GM12878 (cell line): ENCODE measurements at regions not wholly inside any gene's neighbourhood (a gene's known extent, or its start where the extent isn't known, plus 50 kb on each side); places are given as distances from the start of the nearest gene placed in this dataset.

Source experiments
- CTCF ChIP-seq, 3 experiments: IDR thresholded peaks in 2 of 3; conservative IDR thresholded peaks in 1 of 3; 2 replicates each; pipeline ENCODE4 v1.5.1; 2011; ENCODE audit warnings: low read depth in 3 of 3, low read length in 3 of 3, mild to moderate bottlenecking in 3 of 3, control low read depth in 2 of 3, moderate library complexity in 2 of 3, inconsistent platforms in 1 of 3, mixed read lengths in 1 of 3; ENCODE audit not compliant: control insufficient read depth in 2 of 3, insufficient read depth in 1 of 3; ENCODE audit errors: extremely low read depth in 1 of 3
- EZH2 ChIP-seq: IDR thresholded peaks from 2 replicates; pipeline ENCODE4 v1.6.1; 2012; ENCODE audit warnings: low read depth, mild to moderate bottlenecking, control low read depth, inconsistent platforms, low read length, borderline replicate concordance; ENCODE audit not compliant: control insufficient read depth
- RAD21 ChIP-seq: IDR thresholded peaks from 2 replicates; pipeline ENCODE4 v1.6.1; 2011; ENCODE audit warnings: mild to moderate bottlenecking, low read depth, low read length, moderate library complexity; ENCODE audit not compliant: insufficient read depth
- SUZ12 ChIP-seq: fragments of 200-600 bp; sonication (generic); IDR thresholded peaks from one replicate; pipeline ENCODE4 v1.6.1; 2018; ENCODE audit warnings: antibody characterized with exemption, mild to moderate bottlenecking; ENCODE audit not compliant: unreplicated experiment

GRCh38 chr13:105952973-105953290, 582.5 kb downstream of the EFNB2 start:
- TF ChIP-seq SUZ12 = no peak
- TF ChIP-seq EZH2 = no peak
- TF ChIP-seq CTCF (IDR thresholded peaks at IDR 0.05 in 2 of 3, conservative IDR thresholded peaks at IDR 0.05 in 1 of 3; ENCODE audit: control insufficient read depth in 2 of 3, extremely low read depth in 1 of 3, insufficient read depth in 1 of 3, low read depth in 3 of 3, low read length in 3 of 3) = no peak
- TF ChIP-seq RAD21 = no peak
